ENCODE measurements at regions not wholly inside any gene's neighbourhood (a gene's known extent, or its start where the extent isn't known, plus 50 kb on each side); places are given as distances from the start of the nearest gene placed in this dataset.
"Not testable (repeated sequence)": the region's sequence is repeated elsewhere in the genome, so short reads cannot be mapped to it uniquely, and the experiment has no call there.

DNA sequence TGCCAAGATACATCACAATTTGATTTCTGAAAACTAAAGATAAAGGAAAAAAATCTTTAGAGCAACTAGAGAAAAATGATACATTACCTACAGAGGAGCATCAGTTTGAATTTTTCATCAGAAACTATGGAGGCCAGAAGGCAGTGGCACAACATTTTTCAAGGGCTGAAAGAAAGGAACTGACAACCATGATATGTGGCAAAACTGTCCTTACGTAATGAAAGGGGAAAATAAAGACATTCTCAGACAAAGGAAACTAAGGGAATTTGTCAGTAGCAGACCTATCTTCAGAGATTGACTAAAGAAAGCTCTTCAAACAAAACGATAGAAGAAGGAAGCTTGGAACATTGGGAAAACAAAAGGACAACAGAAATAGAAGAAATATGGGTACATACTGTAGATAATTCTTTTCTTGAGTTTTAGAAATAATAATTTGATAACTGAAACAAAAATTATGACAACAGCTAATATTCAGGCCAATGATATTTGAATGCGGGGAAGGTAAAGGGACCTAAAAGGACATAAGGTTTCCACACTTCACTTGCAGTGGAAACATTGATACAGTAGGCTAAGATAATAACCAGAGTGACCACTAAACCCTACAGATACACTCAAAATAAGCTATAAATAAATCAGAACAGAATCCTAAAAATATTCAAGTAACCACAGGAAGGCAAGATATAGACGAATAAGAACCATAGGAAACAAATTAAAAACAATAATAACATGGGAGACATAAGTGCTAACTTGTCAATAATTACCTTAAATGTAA lies 70.0 kb upstream of the NPAS2 start:
- TF ChIP-seq, protein P1, sequence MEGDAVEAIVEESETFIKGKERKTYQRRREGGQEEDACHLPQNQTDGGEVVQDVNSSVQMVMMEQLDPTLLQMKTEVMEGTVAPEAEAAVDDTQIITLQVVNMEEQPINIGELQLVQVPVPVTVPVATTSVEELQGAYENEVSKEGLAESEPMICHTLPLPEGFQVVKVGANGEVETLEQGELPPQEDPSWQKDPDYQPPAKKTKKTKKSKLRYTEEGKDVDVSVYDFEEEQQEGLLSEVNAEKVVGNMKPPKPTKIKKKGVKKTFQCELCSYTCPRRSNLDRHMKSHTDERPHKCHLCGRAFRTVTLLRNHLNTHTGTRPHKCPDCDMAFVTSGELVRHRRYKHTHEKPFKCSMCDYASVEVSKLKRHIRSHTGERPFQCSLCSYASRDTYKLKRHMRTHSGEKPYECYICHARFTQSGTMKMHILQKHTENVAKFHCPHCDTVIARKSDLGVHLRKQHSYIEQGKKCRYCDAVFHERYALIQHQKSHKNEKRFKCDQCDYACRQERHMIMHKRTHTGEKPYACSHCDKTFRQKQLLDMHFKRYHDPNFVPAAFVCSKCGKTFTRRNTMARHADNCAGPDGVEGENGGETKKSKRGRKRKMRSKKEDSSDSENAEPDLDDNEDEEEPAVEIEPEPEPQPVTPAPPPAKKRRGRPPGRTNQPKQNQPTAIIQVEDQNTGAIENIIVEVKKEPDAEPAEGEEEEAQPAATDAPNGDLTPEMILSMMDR (IDR thresholded peaks at IDR 0.05), result no peak
- Histone ChIP-seq H4K20me1 (ENCODE audit: control insufficient read depth, insufficient read depth, low read length, poor library complexity, severe bottlenecking) (no peaks in the 10 kb centered on the region), H2AFZ (ENCODE audit: insufficient read depth, low read depth, low read length, poor library complexity, severe bottlenecking) (no peak overlapping the region), H3K9ac (ENCODE audit: low read length) (no peak overlapping the region), H3K27me3 (replicated peaks in 1 of 4; ENCODE audit: control extremely low read depth in 1 of 4, control insufficient read depth in 3 of 4, insufficient read depth in 4 of 4, low read length in 3 of 4) (peaks cover 0 to 14% (median 0%) of the 10 kb centered on the region in 4 experiments), H3K79me2 (ENCODE audit: control insufficient read depth, insufficient read depth, low read length) (no peaks in the 10 kb centered on the region), H3K4me2 (replicated peaks; ENCODE audit: low read depth, low read length, poor library complexity, severe bottlenecking) (no peak overlapping the region), H3K36me3 (replicated peaks in 1 of 2; ENCODE audit: control extremely low read depth in 1 of 2, control insufficient read depth in 1 of 2, extremely low read depth in 1 of 2, insufficient read depth in 2 of 2, low read length in 1 of 2) (no peaks in the 10 kb centered on the region), H3K9me3 (ENCODE audit: control extremely low read depth in 1 of 3, control insufficient read depth in 2 of 3, insufficient read depth in 1 of 3, low read length in 2 of 3) (no peaks in the 10 kb centered on the region), H3K27ac (ENCODE audit: low read length in 2 of 2) (no peak overlapping the region), H3K4me1 (ENCODE audit: control insufficient read depth in 2 of 2, insufficient read depth in 2 of 2, low read length in 2 of 2) (no peaks in the 10 kb centered on the region), H3K4me3 (ENCODE audit: control extremely low read depth in 1 of 5, extremely low read depth in 1 of 5, insufficient read depth in 1 of 5, low read depth in 2 of 5, low read length in 4 of 5) (no peak overlapping the region)
- Mint-ChIP-seq H3K4me3 (no peak overlapping the region), H3K4me1 (no peaks in the 10 kb centered on the region), H3K9me3 (ENCODE audit: insufficient read depth) (peaks cover 6% of the 10 kb centered on the region), H3K27me3 (peaks cover 50% of the 10 kb centered on the region), H3K27ac (no peak overlapping the region)
- CTCF ChIA-PET, result no interaction called here
- no peak for ATAC-seq (ENCODE audit: low read depth)
- WGBS (ENCODE audit: insufficient coverage), result no CpG with 5 or more reads among the region's 4 CpGs
- intact Hi-C loops (cut with micrococcal nuclease), result no loop called here
- no peak for DNase-seq
- POLR2A ChIA-PET, result no interaction called here

DNA sequence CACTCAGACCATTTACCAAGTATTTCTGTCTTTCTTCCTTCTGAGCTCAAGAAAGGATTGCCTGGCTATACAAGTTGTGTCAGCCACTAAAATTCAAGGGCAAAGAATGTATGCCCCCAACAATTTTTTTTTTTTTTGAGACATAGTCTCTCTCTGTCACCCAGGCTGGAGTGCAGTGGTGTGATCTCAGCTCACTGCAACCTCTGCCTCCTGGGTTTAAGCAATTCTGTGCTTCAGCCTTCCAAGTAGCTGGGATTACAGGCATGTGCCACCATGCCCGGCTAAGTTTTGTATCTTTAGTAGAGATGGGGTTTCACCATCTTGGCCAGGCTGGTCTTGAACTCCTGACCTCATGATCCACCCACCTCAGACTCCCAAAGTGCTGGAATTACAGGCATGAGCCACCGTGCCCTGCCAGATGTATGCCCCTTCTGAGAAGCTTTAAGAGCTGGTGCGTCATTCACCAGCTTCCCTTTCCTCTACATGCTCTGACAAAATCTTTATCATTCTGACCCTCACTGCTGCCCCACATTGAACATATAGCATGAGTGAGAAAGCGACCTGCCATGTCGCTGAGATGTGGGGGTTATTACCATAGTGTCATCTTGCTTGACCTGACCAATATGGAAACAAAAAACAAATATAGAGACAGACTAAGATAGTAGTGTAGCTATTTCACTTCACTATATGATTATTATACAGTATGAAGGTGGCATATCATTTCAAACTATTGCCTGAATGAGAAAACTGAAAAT lies 67.9 kb upstream of the NPAS2 start:
- intact Hi-C loops (cut with micrococcal nuclease); H3K9me3 Mint-ChIP-seq (ENCODE audit: insufficient read depth); ATAC-seq (ENCODE audit: low read depth); H3K4me1 Mint-ChIP-seq; H3K4me3 Mint-ChIP-seq; H3K36me3 ChIP-seq (replicated peaks in 1 of 2; ENCODE audit: control extremely low read depth in 1 of 2, control insufficient read depth in 1 of 2, extremely low read depth in 1 of 2, insufficient read depth in 2 of 2, low read length in 1 of 2); H3K4me2 ChIP-seq (replicated peaks; ENCODE audit: low read depth, low read length, poor library complexity, severe bottlenecking); POLR2A ChIA-PET; H3K79me2 ChIP-seq (ENCODE audit: control insufficient read depth, insufficient read depth, low read length); H2AFZ ChIP-seq (ENCODE audit: insufficient read depth, low read depth, low read length, poor library complexity, severe bottlenecking); H3K27ac Mint-ChIP-seq; H3K4me1 ChIP-seq (ENCODE audit: control insufficient read depth in 2 of 2, insufficient read depth in 2 of 2, low read length in 2 of 2); DNase-seq; H3K4me3 ChIP-seq (ENCODE audit: control extremely low read depth in 1 of 5, extremely low read depth in 1 of 5, insufficient read depth in 1 of 5, low read depth in 2 of 5, low read length in 4 of 5); H3K9ac ChIP-seq (ENCODE audit: low read length); H3K9me3 ChIP-seq (ENCODE audit: control extremely low read depth in 1 of 3, control insufficient read depth in 2 of 3, insufficient read depth in 1 of 3, low read length in 2 of 3); H3K27ac ChIP-seq (ENCODE audit: low read length in 2 of 2); H4K20me1 ChIP-seq (ENCODE audit: control insufficient read depth, insufficient read depth, low read length, poor library complexity, severe bottlenecking): not testable (repeated sequence)
- H3K27me3 ChIP-seq (replicated peaks in 1 of 4; ENCODE audit: control extremely low read depth in 1 of 4, control insufficient read depth in 3 of 4, insufficient read depth in 4 of 4, low read length in 3 of 4), result peaks cover 0 to 14% (median 0%) of the 10 kb centered on the region in 4 experiments
- WGBS (ENCODE audit: insufficient coverage), result 91% methylated on average over 1 of the region's 5 CpGs
- CTCF ChIA-PET, result interaction anchor here (0.7 kb wide), 1 partner anchor 33 kb away, joined by 4 read pairs; no protein-coding TSS in a partner anchor
- peaks cover 49% of the 10 kb centered on the region for H3K27me3 Mint-ChIP-seq
